Prostate gland (tissue), 2 donors: ENCODE measurements at regions not wholly inside any gene's neighbourhood (a gene's known extent, or its start where the extent isn't known, plus 50 kb on each side); places are given as distances from the start of the nearest gene placed in this dataset.

Experiments
- DNase-seq: peaks from one replicate; pipeline ENCODE4 v3.0.0-alpha.2; 2019; ENCODE audit warnings: low spot score
- H3K27ac ChIP-seq, 2 donors: fragments of 200-600 bp; sonication (generic); 2 replicates each; pipeline ENCODE4 v1.5.1; 2017 to 2019
- H3K27me3 ChIP-seq: fragments of 200-600 bp; sonication (generic); replicated peaks from 2 replicates; pipeline ENCODE4 v1.5.1; 2019; ENCODE audit not compliant: insufficient read depth
- H3K36me3 ChIP-seq, 2 donors: fragments of 200-600 bp; sonication (generic); 1 replicate in 1 of 2; 2 replicates in 1 of 2; pipeline versions ENCODE4 v1.5.1 to v1.8.1; 2017 to 2019
- H3K4me1 ChIP-seq: fragments of 200-600 bp; sonication (generic); replicated peaks from 2 replicates; pipeline ENCODE4 v1.5.1; 2019
- H3K4me3 ChIP-seq, 2 donors: fragments of 200-600 bp; sonication (generic); 2 replicates each; pipeline ENCODE4 v1.5.1; 2017 to 2019
- H3K9me3 ChIP-seq: fragments of 200-600 bp; sonication (generic); 2 replicates; pipeline ENCODE4 v1.5.1; 2017
- CTCF ChIP-seq, 4 experiments: fragments of 200-600 bp in 2 of 4; fragments of 450-650 bp in 2 of 4; sonication (generic) in 2 of 4; IDR thresholded peaks; 1 replicate in 3 of 4; 2 replicates in 1 of 4; pipeline ENCODE4 v1.5.1; 2016 to 2019; ENCODE audit warnings: antibody characterized with exemption in 4 of 4, mild to moderate bottlenecking in 2 of 4, moderate library complexity in 2 of 4
- POLR2A ChIP-seq: fragments of 450-650 bp; IDR thresholded peaks from one replicate; pipeline ENCODE4 v1.6.1; 2016; ENCODE audit warnings: antibody characterized with exemption, mild to moderate bottlenecking
- POLR2AphosphoS5 ChIP-seq: sonication (generic); formaldehyde crosslinking; IDR thresholded peaks from one replicate; pipeline ENCODE4 v1.6.1; 2017; ENCODE audit warnings: antibody characterized with exemption
- WGBS: methylation state at CpG from one replicate; pipeline ENCODE4 v1.1.5; 2018; 5-methylcytosine and 5-hydroxymethylcytosine counted together
- intact Hi-C: fragments of 100-400 bp; cut with DNase I; formaldehyde crosslinking; loops from one replicate; pipeline ENCODE4 v1.14.2; 2022

GRCh38 chr1:209223791-209224190 is 359.7 kb upstream of the CAMK1G start:
- no peaks in the 10 kb centered on the region for H3K36me3 ChIP-seq
- peaks cover 2% of the 10 kb centered on the region for H3K27me3 ChIP-seq
- no peaks in the 10 kb centered on the region for H3K4me1 ChIP-seq
- 88% methylated on average over 1 of the region's 1 CpG for WGBS
- no peak for DNase-seq
- TF ChIP-seq POLR2A (no peak), CTCF (IDR thresholded peaks at IDR 0.05) (no peak)
- intact Hi-C loops = no loop called here
- H3K4me3 ChIP-seq = no peak overlapping the region
- no peaks in the 10 kb centered on the region for H3K9me3 ChIP-seq
- H3K27ac ChIP-seq = no peak overlapping the region

GRCh38 chr1:209224886-209225285 is 358.6 kb upstream of the CAMK1G start:
- no peaks in the 10 kb centered on the region for H3K36me3 ChIP-seq
- H3K27ac ChIP-seq = no peak overlapping the region
- intact Hi-C loops = no loop called here
- TF ChIP-seq CTCF (IDR thresholded peaks at IDR 0.05) = no peak
- TF ChIP-seq POLR2A = no peak
- no peak for TF ChIP-seq POLR2AphosphoS5
- DNase-seq = no peak
- no peaks in the 10 kb centered on the region for H3K9me3 ChIP-seq
- H3K4me3 ChIP-seq = no peak overlapping the region
- H3K4me1 ChIP-seq = no peaks in the 10 kb centered on the region
- 49% methylated on average over 4 of the region's 4 CpGs for WGBS
- peaks cover 2% of the 10 kb centered on the region for H3K27me3 ChIP-seq

- H3K4me3 ChIP-seq = no peak overlapping the region
- no peaks in the 10 kb centered on the region for H3K4me1 ChIP-seq
- intact Hi-C loops = no loop called here
- H3K27ac ChIP-seq = no peak overlapping the region
- DNase-seq = no peak
- no peaks in the 10 kb centered on the region for H3K9me3 ChIP-seq
- H3K36me3 ChIP-seq = no peaks in the 10 kb centered on the region
- 71% methylated on average over 6 of the region's 6 CpGs for WGBS
- TF ChIP-seq POLR2AphosphoS5 = no peak
- TF ChIP-seq CTCF (IDR thresholded peaks at IDR 0.05) = no peak
- TF ChIP-seq POLR2A = no peak
- peaks cover 4% of the 10 kb centered on the region for H3K27me3 ChIP-seq
Observed at GRCh38 chr1:209227171-209227570, 356.3 kb upstream of the CAMK1G start.

GRCh38 chr1:209227941-209228340 is 355.6 kb upstream of the CAMK1G start:
- intact Hi-C loops = no loop called here
- 84% methylated on average over 3 of the region's 3 CpGs for WGBS
- H3K4me1 ChIP-seq = no peaks in the 10 kb centered on the region

More at GRCh38 chr1:209227941-209228340, 355.6 kb upstream of the CAMK1G start:
- Histone ChIP-seq H3K4me3 (no peak overlapping the region), H3K27ac (no peak overlapping the region), H3K36me3 (no peaks in the 10 kb centered on the region), H3K9me3 (no peaks in the 10 kb centered on the region), H3K27me3 (peaks cover 4% of the 10 kb centered on the region)
- no peak for TF ChIP-seq POLR2A
- no peak for TF ChIP-seq POLR2AphosphoS5
- TF ChIP-seq CTCF (IDR thresholded peaks at IDR 0.05) = no peak
- no peak for DNase-seq
